ENCODE measurements at regions not wholly inside any gene's neighbourhood (a gene's known extent, or its start where the extent isn't known, plus 50 kb on each side); places are given as distances from the start of the nearest gene placed in this dataset.

- no peak for TF ChIP-seq ZNF462 (CRISPR knock-in tag; IDR thresholded peaks at IDR 0.05)
- TF ChIP-seq EZH2phosphoT487 (IDR thresholded peaks at IDR 0.05; ENCODE audit: unreplicated experiment): no peak
- no peak for TF ChIP-seq REST (IDR thresholded peaks at IDR 0.05; ENCODE audit: unreplicated experiment)
Observed at GRCh38 chr4:53813998-53814397, 222.7 kb upstream of the LNX1 start (continued).

- H3K9me2 ChIP-seq (ENCODE audit: insufficient read depth): no peaks in the 10 kb centered on the region; the same call in 1 of the 2 replicates
- no peaks in the 10 kb centered on the region; the same call in 2 of the 3 replicates for H3K4me1 Mint-ChIP-seq
- H3K27ac ChIP-seq (ENCODE audit: low read depth): no peak overlapping the region
- no peaks in the 10 kb centered on the region for H3K36me3 Mint-ChIP-seq (ENCODE audit: low read depth)
- no peak for DNase-seq (ENCODE audit: low spot score)
- H3K27ac Mint-ChIP-seq: no peak overlapping the region
- no peaks in the 10 kb centered on the region for H4K20me1 ChIP-seq (replicated peaks; ENCODE audit: insufficient read depth)
- H3K4me3 ChIP-seq: no peak overlapping the region
- H3K9me3 Mint-ChIP-seq: no peaks in the 10 kb centered on the region
- H3K4me2 ChIP-seq: no peak overlapping the region
- no peaks in the 10 kb centered on the region for H3F3A ChIP-seq (replicated peaks; ENCODE audit: low read depth)
- no peaks in the 10 kb centered on the region for H3K27me3 ChIP-seq (ENCODE audit: insufficient read depth)
- no peak overlapping the region for H2AFZ ChIP-seq
- H3K27me3 Mint-ChIP-seq (ENCODE audit: insufficient read depth, low read depth, poor library complexity): peaks cover 1% of the 10 kb centered on the region
- H3K36me3 ChIP-seq (ENCODE audit: insufficient read depth): no peaks in the 10 kb centered on the region
- H3K4me3 Mint-ChIP-seq: no peak overlapping the region
- ATAC-seq: no peak
- H3K4me1 ChIP-seq (ENCODE audit: insufficient read depth): no peaks in the 10 kb centered on the region
- no peaks in the 10 kb centered on the region for H3K79me2 ChIP-seq (replicated peaks; ENCODE audit: insufficient read depth)
- no peak for TF ChIP-seq ETS1 (IDR thresholded peaks at IDR 0.05)
- no peak for TF ChIP-seq ZNF331 (CRISPR knock-in tag; IDR thresholded peaks at IDR 0.05; ENCODE audit: low read depth)
- no peak for TF ChIP-seq CTCF (conservative IDR thresholded peaks at IDR 0.05; ENCODE audit: low read depth in 2 of 2)
- no peak for TF ChIP-seq EZH2phosphoT487 (IDR thresholded peaks at IDR 0.05; ENCODE audit: unreplicated experiment)
Observed at GRCh38 chr4:53810643-53811042, 219.4 kb upstream of the LNX1 start.

Measured in GM23338 (cell line).